ENCODE measurements at regions not wholly inside any gene's neighbourhood (a gene's known extent, or its start where the extent isn't known, plus 50 kb on each side); places are given as distances from the start of the nearest gene placed in this dataset.

GRCh38 chr1:59064592-59064991 is 232.3 kb upstream of the FGGY start (continued):
- no peak for TF ChIP-seq CHD7 (IDR thresholded peaks at IDR 0.05; ENCODE audit: insufficient replicate concordance, low read length)

Measured in H1 (cell line).